HFFc6 (cell line): ENCODE measurements at regions not wholly inside any gene's neighbourhood (a gene's known extent, or its start where the extent isn't known, plus 50 kb on each side); places are given as distances from the start of the nearest gene placed in this dataset.

Source experiments
- DNase-seq: peaks from one replicate; pipeline ENCODE4 v3.0.0-alpha.2; 2018
- H3K27ac Mint-ChIP-seq: 2 replicates; pipeline ENCODE4 v1.8.0; 2020; ENCODE audit warnings: mild to moderate bottlenecking, mixed read lengths
- H3K27me3 Mint-ChIP-seq: 2 replicates; pipeline ENCODE4 v1.8.0; 2021; ENCODE audit warnings: mild to moderate bottlenecking, moderate library complexity, mixed read lengths; ENCODE audit not compliant: insufficient read depth
- H3K36me3 Mint-ChIP-seq: 2 replicates; pipeline ENCODE4 v1.8.0; 2021; ENCODE audit warnings: low read depth, mixed read lengths
- H3K4me1 Mint-ChIP-seq: 2 replicates; pipeline ENCODE4 v1.8.0; 2020; ENCODE audit warnings: low read depth, mixed read lengths
- H3K4me3 Mint-ChIP-seq: 2 replicates; pipeline ENCODE4 v1.8.0; 2020; ENCODE audit warnings: mild to moderate bottlenecking, moderate library complexity, mixed read lengths
- H3K9me3 Mint-ChIP-seq: 2 replicates; pipeline ENCODE4 v1.8.0; 2020; ENCODE audit warnings: mild to moderate bottlenecking, mixed read lengths
- TF ChIP-seq, protein P1 (sequence below): fragments of 200-600 bp; sonication (generic); IDR thresholded peaks from 2 replicates; pipeline ENCODE4 v1.5.0; 2021; ENCODE audit warnings: antibody characterized with exemption, mild to moderate bottlenecking

- peaks cover 12% of the 10 kb centered on the region for H3K27me3 Mint-ChIP-seq
- H3K4me1 Mint-ChIP-seq = no peaks in the 10 kb centered on the region
- no peak overlapping the region for H3K27ac Mint-ChIP-seq
- H3K9me3 Mint-ChIP-seq = peaks cover 22% of the 10 kb centered on the region
- TF ChIP-seq, protein P1, sequence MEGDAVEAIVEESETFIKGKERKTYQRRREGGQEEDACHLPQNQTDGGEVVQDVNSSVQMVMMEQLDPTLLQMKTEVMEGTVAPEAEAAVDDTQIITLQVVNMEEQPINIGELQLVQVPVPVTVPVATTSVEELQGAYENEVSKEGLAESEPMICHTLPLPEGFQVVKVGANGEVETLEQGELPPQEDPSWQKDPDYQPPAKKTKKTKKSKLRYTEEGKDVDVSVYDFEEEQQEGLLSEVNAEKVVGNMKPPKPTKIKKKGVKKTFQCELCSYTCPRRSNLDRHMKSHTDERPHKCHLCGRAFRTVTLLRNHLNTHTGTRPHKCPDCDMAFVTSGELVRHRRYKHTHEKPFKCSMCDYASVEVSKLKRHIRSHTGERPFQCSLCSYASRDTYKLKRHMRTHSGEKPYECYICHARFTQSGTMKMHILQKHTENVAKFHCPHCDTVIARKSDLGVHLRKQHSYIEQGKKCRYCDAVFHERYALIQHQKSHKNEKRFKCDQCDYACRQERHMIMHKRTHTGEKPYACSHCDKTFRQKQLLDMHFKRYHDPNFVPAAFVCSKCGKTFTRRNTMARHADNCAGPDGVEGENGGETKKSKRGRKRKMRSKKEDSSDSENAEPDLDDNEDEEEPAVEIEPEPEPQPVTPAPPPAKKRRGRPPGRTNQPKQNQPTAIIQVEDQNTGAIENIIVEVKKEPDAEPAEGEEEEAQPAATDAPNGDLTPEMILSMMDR = no peak
- no peaks in the 10 kb centered on the region for H3K36me3 Mint-ChIP-seq
- no peak overlapping the region for H3K4me3 Mint-ChIP-seq
- DNase-seq = no peak
Observed at GRCh38 chr11:116510886-116511650, 261.7 kb downstream of the BUD13 start.

DNA sequence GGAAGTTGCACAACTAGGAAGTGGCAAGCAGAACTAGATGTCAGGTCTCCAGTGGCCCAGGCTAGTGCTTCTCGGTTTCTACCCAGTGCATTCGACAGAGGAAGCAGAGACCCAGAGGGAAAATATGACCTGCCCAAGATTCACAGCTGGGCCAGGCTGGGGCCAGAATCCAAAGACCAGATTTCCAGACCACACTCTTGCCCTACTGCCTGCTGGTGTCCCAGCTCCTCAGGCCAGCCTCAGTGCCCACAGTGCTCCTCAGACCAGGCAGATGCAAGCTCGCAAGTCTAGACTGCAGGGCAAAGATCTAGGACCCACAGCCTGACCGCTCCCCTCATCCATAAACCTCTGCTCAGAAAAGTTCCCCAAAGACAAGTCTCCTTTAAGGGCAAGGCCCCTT lies 262.6 kb downstream of the BUD13 start:
- DNase-seq = no peak
- Mint-ChIP-seq H3K4me1 (no peaks in the 10 kb centered on the region), H3K9me3 (peaks cover 17% of the 10 kb centered on the region), H3K27ac (no peak overlapping the region), H3K36me3 (no peaks in the 10 kb centered on the region), H3K4me3 (no peak overlapping the region), H3K27me3 (peaks cover 14% of the 10 kb centered on the region)
- TF ChIP-seq, protein P1 = no peak

DNA sequence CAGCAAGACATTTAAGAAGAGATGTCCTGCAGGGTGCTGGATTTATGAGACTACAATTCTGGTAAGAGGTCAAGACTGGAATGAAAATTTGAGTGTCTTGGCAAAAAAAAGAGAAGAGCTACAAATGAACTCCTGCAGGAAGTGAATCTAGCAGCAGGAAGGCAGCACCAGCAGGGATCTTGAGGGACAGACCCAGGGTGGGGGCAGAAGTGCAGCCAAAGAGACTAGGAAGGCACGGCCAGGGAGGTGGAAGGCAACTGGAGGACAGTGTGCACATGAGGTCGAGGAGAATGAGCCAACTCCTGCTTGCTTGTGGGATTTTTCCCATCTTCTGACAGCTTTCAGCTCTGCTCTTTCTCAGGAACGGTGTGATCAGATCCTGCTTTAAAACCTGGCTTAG lies 263.2 kb downstream of the BUD13 start:
- no peak overlapping the region for H3K27ac Mint-ChIP-seq
- DNase-seq = no peak
- no peaks in the 10 kb centered on the region for H3K36me3 Mint-ChIP-seq
- H3K9me3 Mint-ChIP-seq = peaks cover 16% of the 10 kb centered on the region
- H3K27me3 Mint-ChIP-seq = peaks cover 11% of the 10 kb centered on the region
- TF ChIP-seq, protein P1 = no peak
- H3K4me1 Mint-ChIP-seq = no peaks in the 10 kb centered on the region
- H3K4me3 Mint-ChIP-seq = no peak overlapping the region

- Mint-ChIP-seq H3K4me3 (no peak overlapping the region), H3K27ac (no peak overlapping the region), H3K27me3 (peaks cover 11% of the 10 kb centered on the region), H3K36me3 (no peaks in the 10 kb centered on the region), H3K9me3 (peaks cover 9% of the 10 kb centered on the region), H3K4me1 (no peaks in the 10 kb centered on the region)
- TF ChIP-seq, protein P1 = no peak
- DNase-seq = no peak
Observed at GRCh38 chr11:116507849-116508695, 264.7 kb downstream of the BUD13 start.

DNA sequence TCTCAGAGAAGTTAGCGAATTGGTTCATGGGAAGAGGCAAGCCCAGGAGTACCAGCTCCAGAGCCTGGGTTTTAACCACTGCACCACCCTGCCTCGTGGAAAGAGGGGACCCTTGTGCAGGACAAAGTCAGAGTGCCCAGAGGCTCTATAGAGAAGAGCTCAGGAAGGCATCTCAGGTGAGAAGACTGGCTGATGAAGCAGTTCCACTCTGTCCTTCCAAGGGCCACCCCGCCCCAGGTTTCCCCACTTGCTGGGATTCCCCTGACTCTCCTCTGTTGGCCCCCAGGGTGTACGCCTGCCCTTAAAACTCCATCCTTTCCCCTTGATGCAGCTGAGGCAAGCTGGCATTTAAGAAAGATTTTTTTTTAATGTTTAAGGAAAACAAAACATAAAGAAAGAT lies 265.8 kb downstream of the BUD13 start:
- Mint-ChIP-seq H3K9me3 (peaks cover 8% of the 10 kb centered on the region), H3K4me3 (no peak overlapping the region), H3K4me1 (no peaks in the 10 kb centered on the region), H3K36me3 (no peaks in the 10 kb centered on the region), H3K27me3 (peaks cover 13% of the 10 kb centered on the region), H3K27ac (no peak overlapping the region)
- no peak for DNase-seq
- TF ChIP-seq, protein P1 = no peak
